DOHH2 (cell line): ENCODE measurements at regions not wholly inside any gene's neighbourhood (a gene's known extent, or its start where the extent isn't known, plus 50 kb on each side); places are given as distances from the start of the nearest gene placed in this dataset.

Source experiments
- H3F3A ChIP-seq: fragments of 200-600 bp; sonication (generic), shearing (Covaris generic); 2 replicates; pipeline ENCODE4 v1.6.0; 2016; ENCODE audit warnings: antibody characterized with exemption, mild to moderate bottlenecking; ENCODE audit not compliant: control insufficient read depth, insufficient read depth
- H3K27ac ChIP-seq: fragments of 200-600 bp; sonication (generic); 2 replicates; pipeline ENCODE4 v1.5.1; 2014; ENCODE audit warnings: low read depth, mild to moderate bottlenecking, low read length, moderate library complexity
- H3K27me3 ChIP-seq: fragments of 200-600 bp; sonication (generic); 2 replicates; pipeline ENCODE4 v1.6.1; 2014; ENCODE audit warnings: mild to moderate bottlenecking, low read length, mixed read lengths; ENCODE audit not compliant: control insufficient read depth
- H3K36me3 ChIP-seq: fragments of 200-600 bp; sonication (generic); 2 replicates; pipeline ENCODE4 v1.6.1; 2014; ENCODE audit warnings: mild to moderate bottlenecking, low read length, moderate library complexity, mixed read lengths; ENCODE audit not compliant: control insufficient read depth
- H3K4me1 ChIP-seq: fragments of 200-600 bp; sonication (generic); 2 replicates; pipeline ENCODE4 v1.6.1; 2014; ENCODE audit warnings: mild to moderate bottlenecking, low read length, mixed read lengths; ENCODE audit not compliant: control insufficient read depth
- H3K4me2 ChIP-seq: fragments of 200-600 bp; sonication (generic); 2 replicates; pipeline ENCODE4 v1.6.0; 2014; ENCODE audit warnings: mild to moderate bottlenecking, low read length, moderate library complexity
- H3K4me3 ChIP-seq: fragments of 200-600 bp; sonication (generic); 2 replicates; pipeline ENCODE4 v1.5.1; 2014; ENCODE audit warnings: mild to moderate bottlenecking, low read length, mixed read lengths
- H3K79me2 ChIP-seq: fragments of 200-600 bp; sonication (generic); 2 replicates; pipeline ENCODE4 v1.6.1; 2014; ENCODE audit warnings: mild to moderate bottlenecking, low read length, mixed read lengths; ENCODE audit not compliant: control insufficient read depth
- H3K9me2 ChIP-seq: fragments of 200-600 bp; sonication (generic); replicated peaks from 2 replicates; pipeline ENCODE4 v1.6.1; 2014; ENCODE audit warnings: mild to moderate bottlenecking, low read length, mixed read lengths; ENCODE audit not compliant: control insufficient read depth
- H3K9me3 ChIP-seq: fragments of 200-600 bp; sonication (generic); 2 replicates; pipeline ENCODE4 v1.6.1; 2014; ENCODE audit warnings: antibody characterized with exemption, low read length, mixed read lengths; ENCODE audit not compliant: control insufficient read depth, insufficient read depth
- H4K20me1 ChIP-seq: fragments of 200-600 bp; sonication (generic); 2 replicates; pipeline ENCODE4 v1.6.0; 2014; ENCODE audit warnings: low read depth, mild to moderate bottlenecking, antibody characterized with exemption, low read length, moderate library complexity; ENCODE audit not compliant: control insufficient read depth, insufficient read depth
- CTCF ChIP-seq: fragments of 200-600 bp; sonication (generic); IDR thresholded peaks from one replicate; pipeline ENCODE4 v1.5.1; 2014; ENCODE audit warnings: antibody characterized with exemption, mild to moderate bottlenecking, low read depth, low read length; ENCODE audit not compliant: poor library complexity, severe bottlenecking
- EZH2phosphoT487 ChIP-seq: fragments of 200-600 bp; sonication (generic); IDR thresholded peaks from 2 replicates; pipeline ENCODE4 v1.6.1; 2017; ENCODE audit warnings: borderline replicate concordance, mild to moderate bottlenecking, antibody characterized with exemption, low read length, moderate library complexity, mixed read lengths

DNA sequence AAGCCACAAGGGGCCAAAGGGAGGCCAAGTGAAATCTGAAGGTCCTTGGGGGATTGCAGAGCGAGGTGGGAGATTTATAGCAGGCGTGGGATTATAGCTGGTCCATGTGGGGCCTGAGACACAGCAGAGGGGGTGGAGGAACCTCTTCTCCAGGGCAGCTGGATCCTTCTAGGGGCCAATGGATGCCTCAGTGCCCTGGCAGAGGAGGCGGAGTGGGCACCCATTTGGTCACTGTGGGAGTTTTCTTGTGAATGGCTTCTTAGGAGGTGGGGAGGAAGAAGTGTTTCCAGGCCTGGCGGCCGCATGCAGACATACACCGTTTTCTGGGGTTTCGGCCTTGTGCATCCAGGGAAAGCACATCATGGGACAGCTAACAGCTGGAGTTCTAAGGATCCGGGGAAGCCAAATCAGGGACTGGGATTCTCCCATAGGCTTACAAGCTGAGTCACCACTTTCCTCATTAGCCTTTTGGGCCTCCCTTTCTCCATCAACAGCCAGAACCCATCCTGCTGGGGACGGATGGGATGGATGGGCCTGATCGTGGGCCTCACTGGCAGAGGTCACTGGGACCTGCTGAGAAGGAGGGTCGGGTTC, 76.5 kb downstream of the RHOU start:
- no peaks in the 10 kb centered on the region for H4K20me1 ChIP-seq

DNA sequence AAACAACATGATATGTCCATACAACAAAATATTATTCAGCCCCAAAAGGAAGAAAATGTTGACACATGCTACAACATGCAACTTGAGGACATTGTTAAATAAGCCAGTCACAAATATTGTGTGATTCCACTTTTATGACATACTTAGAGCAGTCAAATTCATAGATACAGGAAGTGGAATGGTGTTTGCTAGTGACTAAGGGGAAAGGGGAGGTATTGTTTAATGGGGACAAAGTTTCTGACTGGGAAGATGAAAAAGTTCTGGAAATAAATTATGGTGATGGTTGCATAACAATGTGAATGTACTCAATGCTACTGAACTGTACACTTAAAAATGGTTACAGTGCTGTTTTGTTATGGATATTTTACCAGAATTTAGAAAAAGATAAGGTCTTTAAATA, 77.7 kb downstream of the RHOU start:
- Histone ChIP-seq H3F3A (no peaks in the 10 kb centered on the region), H3K9me3 (no peaks in the 10 kb centered on the region), H3K4me3 (no peak overlapping the region), H3K27me3 (no peaks in the 10 kb centered on the region), H3K4me2 (no peak overlapping the region), H3K79me2 (no peaks in the 10 kb centered on the region), H3K36me3 (no peaks in the 10 kb centered on the region), H4K20me1 (no peaks in the 10 kb centered on the region), H3K27ac (no peak overlapping the region), H3K4me1 (no peaks in the 10 kb centered on the region), H3K9me2 (no peaks in the 10 kb centered on the region)
- TF ChIP-seq EZH2phosphoT487 (no peak), CTCF (no peak)

More for the DNA sequence above, 76.5 kb downstream of the RHOU start:
- no peak overlapping the region for H3K4me3 ChIP-seq
- no peak overlapping the region for H3K27ac ChIP-seq
- no peaks in the 10 kb centered on the region for H3K9me2 ChIP-seq
- H3K27me3 ChIP-seq = no peaks in the 10 kb centered on the region
- no peaks in the 10 kb centered on the region for H3K4me1 ChIP-seq
- TF ChIP-seq CTCF (no peak), EZH2phosphoT487 (no peak)
- no peaks in the 10 kb centered on the region for H3K79me2 ChIP-seq
- no peaks in the 10 kb centered on the region for H3K9me3 ChIP-seq
- H3F3A ChIP-seq = no peaks in the 10 kb centered on the region
- H3K4me2 ChIP-seq = no peak overlapping the region
- H3K36me3 ChIP-seq = no peaks in the 10 kb centered on the region

DNA sequence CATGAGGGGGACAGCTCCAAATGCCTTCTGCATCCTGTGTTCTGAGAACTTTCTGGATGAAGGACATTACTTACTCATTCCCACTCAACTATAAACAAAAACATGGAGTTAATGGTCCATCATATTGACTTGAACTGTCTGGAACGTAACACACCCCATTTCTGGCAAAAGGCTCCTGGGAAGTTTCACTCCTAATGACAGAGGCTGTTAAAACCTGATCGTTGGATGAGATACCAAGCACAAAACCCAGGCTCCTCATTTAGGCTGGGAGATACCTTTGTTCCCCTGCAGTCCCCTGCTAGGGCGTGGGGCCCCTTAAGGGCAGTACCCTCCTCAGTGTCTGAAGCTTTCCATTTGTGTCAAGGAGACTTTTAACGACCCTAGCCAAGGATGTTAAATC, 78.9 kb downstream of the RHOU start:
- no peak overlapping the region for H3K4me2 ChIP-seq
- no peak overlapping the region for H3K27ac ChIP-seq
- no peaks in the 10 kb centered on the region for H4K20me1 ChIP-seq
- H3K9me3 ChIP-seq = no peaks in the 10 kb centered on the region
- no peaks in the 10 kb centered on the region for H3K27me3 ChIP-seq
- H3K4me1 ChIP-seq = no peaks in the 10 kb centered on the region
- no peaks in the 10 kb centered on the region for H3K79me2 ChIP-seq
- no peak overlapping the region for H3K4me3 ChIP-seq
- no peaks in the 10 kb centered on the region for H3K9me2 ChIP-seq
- no peaks in the 10 kb centered on the region for H3K36me3 ChIP-seq
- TF ChIP-seq CTCF (no peak), EZH2phosphoT487 (no peak)
- H3F3A ChIP-seq = no peaks in the 10 kb centered on the region
